TTC549 (cell line): ENCODE measurements at regions not wholly inside any gene's neighbourhood (a gene's known extent, or its start where the extent isn't known, plus 50 kb on each side); places are given as distances from the start of the nearest gene placed in this dataset.

Experiments used
- FAIRE-seq: peaks from 2 replicates; lab custom pipeline; 2012; peaks lifted over from hg19 to GRCh38; lab: Jason Lieb, UNC

- FAIRE-seq: no peak
Observed at GRCh38 chr14:71290301-71290700, 383.0 kb downstream of the PCNX1 start.

GRCh38 chr14:71290960-71291466, 383.8 kb downstream of the PCNX1 start:
- no peak for FAIRE-seq

DNA sequence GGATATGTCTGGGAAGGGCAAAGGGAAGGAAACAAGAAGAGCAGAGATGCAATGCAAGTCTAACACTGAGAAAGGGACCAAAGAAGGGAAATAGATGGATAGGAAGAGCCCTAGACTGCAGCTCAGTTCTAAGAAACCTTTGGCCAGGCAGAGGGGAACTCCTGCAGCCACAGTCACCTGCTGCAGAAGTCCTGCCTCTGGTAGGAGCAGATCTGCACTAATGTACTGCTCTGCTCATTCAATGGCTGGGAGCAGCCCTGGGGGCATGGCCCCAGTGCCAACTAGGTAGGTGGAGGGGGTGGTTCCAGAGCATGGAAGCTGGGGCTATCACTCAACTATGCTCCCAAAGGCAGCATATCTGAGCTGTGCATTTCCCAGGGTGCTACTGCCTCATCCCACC, 388.9 kb downstream of the PCNX1 start:
- no peak for FAIRE-seq

DNA sequence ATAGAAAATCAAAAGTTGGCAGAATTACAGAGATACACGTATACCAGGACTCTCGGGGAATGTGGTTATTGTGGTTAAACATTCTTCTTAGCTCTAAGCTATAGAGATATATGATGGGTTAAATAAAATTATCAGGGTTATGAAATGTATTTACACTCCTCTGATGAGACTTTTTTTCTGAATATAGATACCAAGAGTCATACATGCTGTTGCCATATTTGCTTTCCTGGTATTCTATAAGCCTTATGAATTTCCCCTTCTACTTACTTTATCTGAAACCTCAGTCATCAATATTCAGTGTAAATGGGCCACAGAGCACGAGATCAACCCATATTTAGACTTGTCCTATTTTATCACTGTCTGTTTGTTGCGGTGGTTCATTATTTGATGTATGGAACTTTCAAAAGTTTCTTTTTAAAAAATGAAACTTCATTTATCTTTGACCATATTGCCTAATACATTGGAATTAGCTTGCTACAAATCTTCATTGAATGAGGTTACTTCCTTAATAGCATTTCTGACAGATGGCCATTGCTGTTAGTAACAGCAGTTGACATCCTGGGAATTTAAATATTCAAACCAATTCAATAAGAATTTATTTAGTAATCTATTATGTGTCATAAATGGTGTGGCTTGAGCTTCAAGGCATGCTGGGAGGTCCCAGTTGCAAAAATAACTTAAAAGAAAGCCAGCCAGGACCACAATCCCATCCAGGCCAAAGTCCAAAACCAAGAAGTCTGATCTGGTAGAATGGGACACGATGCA, 393.5 kb downstream of the PCNX1 start:
- FAIRE-seq: no peak

DNA sequence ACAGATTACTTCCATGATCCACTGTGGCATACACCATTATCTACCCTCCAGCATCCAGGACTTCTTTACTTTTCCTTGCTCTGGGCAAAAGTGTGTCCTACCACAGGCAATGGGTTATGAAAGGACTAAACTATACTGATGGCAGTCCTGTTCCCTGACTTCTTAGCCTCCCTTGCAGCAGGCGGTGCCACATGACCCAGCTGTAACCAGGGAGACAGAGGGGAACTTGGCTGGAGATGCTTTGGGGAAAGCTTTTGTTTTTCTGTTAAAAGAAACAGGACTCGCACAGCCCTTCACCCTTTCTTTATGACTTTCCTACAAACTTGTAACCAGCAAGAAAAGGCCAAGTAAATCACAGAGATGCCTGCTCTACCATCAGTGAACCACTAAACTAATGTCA, 394.4 kb downstream of the PCNX1 start:
- FAIRE-seq: no peak

GRCh38 chr14:71304690-71305089, 397.4 kb downstream of the PCNX1 start:
- FAIRE-seq: no peak

GRCh38 chr14:71308671-71309070, 401.4 kb downstream of the PCNX1 start:
- no peak for FAIRE-seq

DNA sequence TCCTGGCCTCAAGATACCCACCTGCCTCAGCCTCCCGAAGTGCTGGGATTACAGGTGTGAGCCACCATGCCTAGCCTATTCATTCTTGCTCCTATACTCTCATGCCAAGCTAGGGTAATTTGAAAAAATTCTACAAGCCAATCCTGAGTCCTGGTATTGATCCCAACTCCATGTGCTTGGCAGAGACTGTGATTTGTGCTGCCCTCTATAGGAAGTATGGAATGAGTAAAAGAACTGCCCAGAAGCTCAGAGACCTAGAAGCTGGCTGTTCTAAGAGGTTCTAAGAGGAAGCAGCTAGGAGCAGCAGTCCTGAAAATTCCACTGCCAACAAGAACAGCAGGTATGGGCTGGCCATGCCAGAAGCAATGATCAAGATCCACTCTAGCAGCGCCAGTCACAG, 402.5 kb downstream of the PCNX1 start:
- no peak for FAIRE-seq

- no peak for FAIRE-seq
Observed at GRCh38 chr14:71311061-71311460, 403.8 kb downstream of the PCNX1 start.

DNA sequence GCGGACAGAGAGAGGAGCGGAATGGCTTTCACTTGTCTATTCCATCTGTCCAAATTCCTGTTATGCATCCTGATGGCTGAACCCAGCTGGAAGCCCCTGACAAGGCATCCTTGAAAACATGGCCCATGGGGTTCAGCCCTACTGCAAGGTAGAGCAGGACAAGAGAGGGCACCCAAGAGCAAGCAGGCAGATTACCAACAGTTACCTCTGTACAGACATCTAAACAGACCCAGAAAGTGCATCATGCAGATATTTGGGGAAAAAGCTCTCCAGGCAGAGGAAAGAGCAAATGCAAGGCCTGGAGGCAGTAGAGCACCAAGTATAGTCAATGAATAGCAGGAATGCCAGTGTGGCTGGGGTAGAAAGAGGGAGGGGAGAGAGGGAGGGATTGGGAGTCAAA, 407.5 kb downstream of the PCNX1 start:
- no peak for FAIRE-seq

- no peak for FAIRE-seq
Observed at GRCh38 chr14:71317385-71318096, 410.3 kb downstream of the PCNX1 start.

DNA sequence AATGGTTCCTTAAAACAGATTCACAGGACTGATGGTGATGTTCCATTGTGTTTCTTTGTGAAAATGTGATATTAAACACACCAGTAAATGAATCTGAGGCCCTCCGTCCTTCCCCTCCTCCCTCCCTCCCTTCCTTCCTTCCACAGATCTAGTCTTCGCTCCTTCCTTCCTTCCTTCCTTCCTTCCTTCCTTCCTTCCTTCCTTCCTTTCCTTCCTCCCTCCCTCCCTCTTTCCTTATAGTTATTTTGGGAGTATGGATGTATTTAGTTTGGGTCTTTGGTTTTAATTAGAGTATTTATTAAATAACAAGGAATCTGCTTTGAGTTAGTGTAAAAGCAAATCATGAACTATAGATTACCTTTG, 410.8 kb downstream of the PCNX1 start:
- no peak for FAIRE-seq

- FAIRE-seq: no peak
Observed at GRCh38 chr14:71319666-71320065, 412.4 kb downstream of the PCNX1 start.

DNA sequence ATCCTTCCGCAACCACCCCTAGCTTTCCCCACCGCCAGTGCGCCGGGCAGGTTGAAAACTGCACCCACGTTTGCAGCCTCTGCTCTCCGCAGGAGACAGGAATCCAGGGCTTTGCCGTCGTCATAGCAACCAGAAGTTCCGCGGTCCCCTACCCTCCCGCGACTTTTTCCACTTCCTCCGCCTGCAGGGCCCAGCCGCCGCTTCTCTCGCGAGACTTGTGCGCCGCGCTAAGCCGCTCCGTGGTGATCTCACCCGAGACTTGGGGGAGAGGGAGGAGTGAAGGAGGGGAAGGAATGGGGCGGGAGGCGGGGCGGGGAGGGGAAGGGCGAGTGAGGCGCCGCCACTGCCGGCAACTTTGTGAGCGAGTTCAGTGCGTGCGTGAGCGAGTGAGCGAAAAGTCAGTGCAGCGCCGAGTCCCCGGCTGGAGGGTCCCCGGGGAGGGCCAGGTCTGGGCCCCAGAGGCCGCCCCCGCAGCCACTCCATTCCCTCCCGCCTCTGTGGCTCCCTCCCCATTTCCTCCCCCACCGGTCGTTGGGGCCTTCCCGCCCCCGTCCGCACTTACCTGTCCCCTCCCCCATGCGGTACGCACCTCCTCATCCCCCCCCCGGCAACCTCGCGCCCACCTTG, 413.0 kb downstream of the PCNX1 start, which contains the start of gene SIPA1L1:
Gene SIPA1L1 (plus strand): TSS at position 370 of the 627 bp plus-strand sequence.
- FAIRE-seq: peak; percentile 41

- FAIRE-seq: no peak
Observed at GRCh38 chr14:71320734-71321573, 413.7 kb downstream of the PCNX1 start.

DNA sequence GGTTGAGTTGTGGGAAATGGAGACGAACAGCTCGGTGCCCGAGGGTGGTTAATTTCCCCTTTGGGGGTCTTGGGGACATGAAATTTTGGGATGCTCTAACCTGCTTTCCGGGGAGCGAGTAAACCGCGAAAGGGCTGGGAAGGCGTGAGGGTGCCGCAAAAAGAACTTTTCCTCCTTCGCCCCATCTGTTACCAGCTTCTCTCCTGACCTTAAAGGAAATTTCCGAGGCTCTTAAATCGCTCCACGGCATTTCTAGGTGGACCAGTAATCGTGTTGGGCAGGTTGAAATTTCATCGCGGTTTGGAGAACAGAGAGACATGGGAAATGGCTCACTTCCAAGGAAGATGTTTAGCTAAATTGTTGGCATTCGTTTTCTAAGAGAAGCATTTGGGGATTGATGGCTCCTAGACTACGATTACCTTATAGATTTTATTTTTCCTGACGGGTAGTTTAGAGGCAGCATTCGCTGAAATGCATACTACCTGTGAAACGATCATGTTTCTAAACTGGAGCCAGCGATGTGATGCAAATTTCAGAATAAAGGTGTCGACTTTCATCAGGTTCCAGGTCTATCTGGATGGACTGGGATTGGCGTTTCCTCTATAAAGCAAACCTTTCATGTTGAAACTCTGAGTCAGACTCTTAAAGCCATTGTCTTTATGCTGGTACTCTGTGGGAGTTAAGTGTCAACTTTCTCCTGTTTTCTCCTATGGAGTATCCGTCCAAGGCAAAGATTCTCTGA, 414.5 kb downstream of the PCNX1 start:
- FAIRE-seq: no peak

DNA sequence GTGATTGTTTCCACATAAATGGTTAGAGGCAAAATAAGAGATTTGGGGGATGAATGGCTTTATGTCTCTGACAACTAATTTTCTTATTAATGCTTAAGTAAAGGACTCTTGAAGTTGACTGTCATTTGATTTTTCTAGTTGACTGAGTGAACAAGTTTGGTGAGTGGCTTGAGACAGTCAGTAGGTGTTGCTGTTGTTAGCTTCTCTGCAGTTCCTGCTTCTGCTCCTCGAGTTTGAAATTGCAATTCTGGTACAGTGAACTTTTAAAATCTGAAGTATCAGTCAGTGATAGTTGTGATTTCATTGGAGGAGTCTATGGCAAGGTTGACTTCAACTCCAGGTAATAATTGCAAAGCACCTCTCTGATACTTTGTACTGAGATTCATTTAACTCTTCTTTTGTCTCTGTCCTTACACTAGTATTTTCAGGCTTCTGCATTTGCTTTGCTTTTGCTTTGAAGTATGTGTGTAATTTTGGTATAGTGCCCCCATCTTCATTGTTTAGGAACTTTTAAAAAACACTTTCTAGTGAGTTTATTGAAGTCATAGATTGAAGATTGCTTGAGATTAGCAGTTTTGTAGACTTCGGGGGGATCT, 415.5 kb downstream of the PCNX1 start:
- FAIRE-seq: no peak

GRCh38 chr14:71324767-71325272, 417.6 kb downstream of the PCNX1 start:
- FAIRE-seq: no peak

- no peak for FAIRE-seq
Observed at GRCh38 chr14:71327691-71328090, 420.4 kb downstream of the PCNX1 start.

DNA sequence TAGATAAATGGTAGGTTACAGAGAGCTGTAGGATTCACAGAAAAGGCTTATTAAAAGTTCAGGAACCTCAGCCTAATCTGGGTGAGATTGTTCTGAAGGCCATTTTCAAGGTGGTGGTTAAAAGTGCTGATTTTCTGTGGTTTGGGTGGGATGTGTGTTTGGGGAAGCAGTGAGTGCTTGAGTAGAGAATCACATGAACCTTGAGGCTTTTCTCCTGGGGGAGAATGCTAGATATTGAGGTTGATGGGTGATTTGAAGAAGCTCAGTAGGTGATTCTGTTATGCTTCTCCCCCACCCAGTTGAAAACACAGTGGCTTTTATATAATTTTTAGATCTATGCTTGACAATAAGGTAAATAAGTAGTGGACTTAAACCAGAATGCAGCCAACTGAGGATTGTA, 420.9 kb downstream of the PCNX1 start:
- FAIRE-seq: no peak

- no peak for FAIRE-seq
Observed at GRCh38 chr14:71328954-71329353, 421.7 kb downstream of the PCNX1 start.
